Esophagus squamous epithelium (tissue), 4 donors: ENCODE measurements at regions not wholly inside any gene's neighbourhood (a gene's known extent, or its start where the extent isn't known, plus 50 kb on each side); places are given as distances from the start of the nearest gene placed in this dataset.

Experiments
- CTCF ChIP-seq, 6 experiments: fragments of 450-650 bp in 4 of 6; fragments of 200-600 bp in 2 of 6; sonication (generic) in 2 of 6; IDR thresholded peaks; one replicate each; pipeline ENCODE4 v1.5.1; 2016 to 2019; ENCODE audit warnings: antibody characterized with exemption in 6 of 6, mild to moderate bottlenecking in 4 of 6, moderate library complexity in 4 of 6
- POLR2A ChIP-seq, 4 donors: fragments of 450-650 bp; IDR thresholded peaks; one replicate each; pipeline ENCODE4 v1.6.1; 2017; ENCODE audit warnings: antibody characterized with exemption in 4 of 4, mild to moderate bottlenecking in 4 of 4, moderate library complexity in 3 of 4

DNA sequence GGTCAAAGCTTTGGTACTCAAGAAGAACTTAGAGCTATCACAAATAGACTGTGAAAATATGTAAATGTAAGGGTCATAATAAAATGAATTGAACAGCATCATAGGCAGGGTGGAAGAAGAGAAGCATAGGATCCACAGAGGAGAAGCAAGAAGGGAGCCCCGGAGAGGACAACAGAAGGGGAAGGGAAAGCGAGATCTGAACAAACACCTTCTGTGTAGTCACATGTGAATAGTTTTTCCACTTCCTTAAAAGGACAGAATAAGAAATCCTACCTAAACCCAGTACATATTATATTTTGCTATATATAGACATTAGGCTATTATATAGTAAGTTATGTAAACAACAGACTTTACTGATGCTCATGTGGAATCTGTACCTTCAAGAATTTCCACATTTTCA is 160.2 kb downstream of the DKK1 start:
- TF ChIP-seq CTCF (IDR thresholded peaks at IDR 0.05) (no peak), POLR2A (IDR thresholded peaks at IDR 0.05) (no peak)
